Anterior cingulate cortex (tissue), 58 donors: ENCODE measurements at regions not wholly inside any gene's neighbourhood (a gene's known extent, or its start where the extent isn't known, plus 50 kb on each side); places are given as distances from the start of the nearest gene placed in this dataset.

Experiments
- DNase-seq, 58 donors: peaks; one replicate each; lab custom pipeline; 2025; lab: John Stamatoyannopoulos, UW

GRCh38 chr7:21076574-21076973, 289.9 kb upstream of the SP8 start:
- DNase-seq: no peak

GRCh38 chr7:21077602-21078001, 290.9 kb upstream of the SP8 start:
- DNase-seq: no peak

- no peak for DNase-seq
Measured at GRCh38 chr7:21084286-21084685, 297.6 kb upstream of the SP8 start.

GRCh38 chr7:21086688-21087087, 300.0 kb upstream of the SP8 start:
- no peak for DNase-seq

- no peak for DNase-seq
Measured at GRCh38 chr7:21089653-21090052, 303.0 kb upstream of the SP8 start.

GRCh38 chr7:21092766-21093702, 306.3 kb upstream of the SP8 start:
- DNase-seq: no peak

- no peak for DNase-seq
Measured at GRCh38 chr7:21094589-21094988, 307.9 kb upstream of the SP8 start.

- DNase-seq: no peak
Measured at GRCh38 chr7:21099432-21099831, 312.7 kb upstream of the SP8 start.

GRCh38 chr7:21099955-21100354, 313.3 kb upstream of the SP8 start:
- DNase-seq: no peak

- DNase-seq: no peak
Measured at GRCh38 chr7:21101541-21101940, 314.9 kb upstream of the SP8 start.

- DNase-seq: no peak
Measured at GRCh38 chr7:21103426-21104123, 316.9 kb upstream of the SP8 start.

- no peak for DNase-seq
Measured at GRCh38 chr7:21104124-21104500, 317.4 kb upstream of the SP8 start.

- no peak for DNase-seq
Measured at GRCh38 chr7:21106296-21106732, 319.6 kb upstream of the SP8 start.

- no peak for DNase-seq
Measured at GRCh38 chr7:21107101-21107500, 320.4 kb upstream of the SP8 start.

- DNase-seq: peak in 4 of 58 donors; percentile 0 to 4 (median 3)
Measured at GRCh38 chr7:21108182-21108581, 319.7 kb upstream of the SP4 start.

GRCh38 chr7:21113609-21114415, 314.1 kb upstream of the SP4 start:
- no peak for DNase-seq

GRCh38 chr7:21123586-21123985, 304.3 kb upstream of the SP4 start:
- no peak for DNase-seq

- no peak for DNase-seq
Measured at GRCh38 chr7:21125297-21125696, 302.6 kb upstream of the SP4 start.

- DNase-seq: no peak
Measured at GRCh38 chr7:21128062-21128817, 299.6 kb upstream of the SP4 start.

GRCh38 chr7:21131897-21132296, 296.0 kb upstream of the SP4 start:
- DNase-seq: no peak
